Stimulated activated CD4-positive, alpha-beta T cell treated with anti-CD3 and anti-CD28 coated beads, Interleukin-1b, Interleukin-23, amount 100 ng/mL, for 48 hours (primary cell): ENCODE measurements at regions not wholly inside any gene's neighbourhood (a gene's known extent, or its start where the extent isn't known, plus 50 kb on each side); places are given as distances from the start of the nearest gene placed in this dataset.

Experiments
- DNase-seq: peaks from one replicate; pipeline ENCODE4 v3.0.0-alpha.2; 2020

GRCh38 chr20:37596890-37597536 is 69.3 kb upstream of the BLCAP start:
- no peak for DNase-seq

GRCh38 chr20:37596168-37596567 is 68.5 kb upstream of the BLCAP start:
- no peak for DNase-seq

GRCh38 chr20:37593710-37594109 is 66.0 kb upstream of the BLCAP start:
- no peak for DNase-seq

GRCh38 chr20:37590938-37591490 is 63.3 kb upstream of the BLCAP start:
- DNase-seq: no peak

GRCh38 chr20:37586078-37586477 is 58.4 kb upstream of the BLCAP start:
- DNase-seq: no peak

GRCh38 chr20:37584238-37584807 is 56.6 kb upstream of the BLCAP start:
- DNase-seq: no peak

GRCh38 chr20:37581246-37581645 is 53.6 kb upstream of the BLCAP start:
- DNase-seq: no peak

- DNase-seq: no peak
Measured at GRCh38 chr20:37580069-37580468, 52.4 kb upstream of the BLCAP start.

- no peak for DNase-seq
Measured at GRCh38 chr20:37579106-37579505, 51.4 kb upstream of the BLCAP start.

GRCh38 chr20:37577981-37578380 is 50.3 kb upstream of the BLCAP start:
- no peak for DNase-seq
